H1 (cell line): ENCODE measurements at regions not wholly inside any gene's neighbourhood (a gene's known extent, or its start where the extent isn't known, plus 50 kb on each side); places are given as distances from the start of the nearest gene placed in this dataset.

Source experiments
- ATF3 ChIP-seq: IDR thresholded peaks from 2 replicates; pipeline ENCODE4 v1.6.1; 2011; ENCODE audit warnings: low read depth, mild to moderate bottlenecking, low read length; ENCODE audit not compliant: insufficient read depth
- BACH1 ChIP-seq: IDR thresholded peaks from 2 replicates; pipeline ENCODE4 v1.6.1; 2012; ENCODE audit warnings: low read length, improper control_type of control experiment
- CEBPB ChIP-seq: IDR thresholded peaks from 2 replicates; pipeline ENCODE4 v1.6.1; 2012; ENCODE audit warnings: low read depth, low read length
- CTCF ChIP-seq, 3 experiments: IDR thresholded peaks; 1 replicate in 2 of 3; 2 replicates in 1 of 3; pipeline versions ENCODE4 v1.5.1 to v1.6.1; 2011; ENCODE audit warnings: low read length in 3 of 3, mild to moderate bottlenecking in 3 of 3, inconsistent platforms in 2 of 3, low read depth in 1 of 3, moderate library complexity in 1 of 3; ENCODE audit not compliant: insufficient read depth in 1 of 3; ENCODE audit errors: control extremely low read depth in 1 of 3
- JUND ChIP-seq: IDR thresholded peaks from 2 replicates; pipeline ENCODE4 v1.6.1; 2011; ENCODE audit warnings: mild to moderate bottlenecking, improper control_type of control experiment, low read length
- RFX5 ChIP-seq: IDR thresholded peaks from 2 replicates; pipeline ENCODE4 v1.6.1; 2011; ENCODE audit warnings: low read depth, low read length, improper control_type of control experiment, borderline replicate concordance
- RXRA ChIP-seq: IDR thresholded peaks from 2 replicates; pipeline ENCODE4 v1.6.1; 2011; ENCODE audit warnings: low read depth, mild to moderate bottlenecking, low read length, moderate library complexity; ENCODE audit not compliant: insufficient read depth
- SRF ChIP-seq: IDR thresholded peaks from 2 replicates; pipeline ENCODE4 v1.6.1; 2011; ENCODE audit warnings: mild to moderate bottlenecking, low read depth, low read length, moderate library complexity
- TEAD4 ChIP-seq: IDR thresholded peaks from 2 replicates; pipeline ENCODE4 v1.6.1; 2012; ENCODE audit warnings: low read depth, low read length, inconsistent platforms, mixed read lengths
- TF ChIP-seq, protein P1 (sequence below): fragments of 300-600 bp; sonication (generic); IDR thresholded peaks from 2 replicates; pipeline ENCODE4 v1.7.1; 2012; ENCODE audit warnings: low read length, moderate library complexity, mild to moderate bottlenecking, inconsistent platforms; ENCODE audit not compliant: insufficient replicate concordance

DNA sequence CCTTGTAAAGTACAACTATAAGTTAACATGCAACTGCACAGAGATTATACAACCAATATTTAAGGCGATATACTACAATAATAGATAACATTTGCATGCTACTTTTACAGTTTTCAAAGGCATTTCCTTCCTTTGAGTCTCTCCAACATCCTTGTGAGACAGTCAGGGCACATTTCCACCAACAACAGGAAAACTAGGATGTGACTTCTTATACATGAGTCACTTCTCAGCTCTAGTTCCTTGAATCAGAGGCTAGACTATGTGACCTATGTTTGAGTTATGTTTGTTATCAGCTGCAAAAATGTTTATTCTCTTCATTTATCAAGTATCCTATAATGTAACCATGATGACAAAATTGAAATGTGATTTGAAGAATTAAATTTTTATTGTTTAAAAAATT lies 51.7 kb upstream of the TFAP2D start (continued):
- TF ChIP-seq, protein P1, sequence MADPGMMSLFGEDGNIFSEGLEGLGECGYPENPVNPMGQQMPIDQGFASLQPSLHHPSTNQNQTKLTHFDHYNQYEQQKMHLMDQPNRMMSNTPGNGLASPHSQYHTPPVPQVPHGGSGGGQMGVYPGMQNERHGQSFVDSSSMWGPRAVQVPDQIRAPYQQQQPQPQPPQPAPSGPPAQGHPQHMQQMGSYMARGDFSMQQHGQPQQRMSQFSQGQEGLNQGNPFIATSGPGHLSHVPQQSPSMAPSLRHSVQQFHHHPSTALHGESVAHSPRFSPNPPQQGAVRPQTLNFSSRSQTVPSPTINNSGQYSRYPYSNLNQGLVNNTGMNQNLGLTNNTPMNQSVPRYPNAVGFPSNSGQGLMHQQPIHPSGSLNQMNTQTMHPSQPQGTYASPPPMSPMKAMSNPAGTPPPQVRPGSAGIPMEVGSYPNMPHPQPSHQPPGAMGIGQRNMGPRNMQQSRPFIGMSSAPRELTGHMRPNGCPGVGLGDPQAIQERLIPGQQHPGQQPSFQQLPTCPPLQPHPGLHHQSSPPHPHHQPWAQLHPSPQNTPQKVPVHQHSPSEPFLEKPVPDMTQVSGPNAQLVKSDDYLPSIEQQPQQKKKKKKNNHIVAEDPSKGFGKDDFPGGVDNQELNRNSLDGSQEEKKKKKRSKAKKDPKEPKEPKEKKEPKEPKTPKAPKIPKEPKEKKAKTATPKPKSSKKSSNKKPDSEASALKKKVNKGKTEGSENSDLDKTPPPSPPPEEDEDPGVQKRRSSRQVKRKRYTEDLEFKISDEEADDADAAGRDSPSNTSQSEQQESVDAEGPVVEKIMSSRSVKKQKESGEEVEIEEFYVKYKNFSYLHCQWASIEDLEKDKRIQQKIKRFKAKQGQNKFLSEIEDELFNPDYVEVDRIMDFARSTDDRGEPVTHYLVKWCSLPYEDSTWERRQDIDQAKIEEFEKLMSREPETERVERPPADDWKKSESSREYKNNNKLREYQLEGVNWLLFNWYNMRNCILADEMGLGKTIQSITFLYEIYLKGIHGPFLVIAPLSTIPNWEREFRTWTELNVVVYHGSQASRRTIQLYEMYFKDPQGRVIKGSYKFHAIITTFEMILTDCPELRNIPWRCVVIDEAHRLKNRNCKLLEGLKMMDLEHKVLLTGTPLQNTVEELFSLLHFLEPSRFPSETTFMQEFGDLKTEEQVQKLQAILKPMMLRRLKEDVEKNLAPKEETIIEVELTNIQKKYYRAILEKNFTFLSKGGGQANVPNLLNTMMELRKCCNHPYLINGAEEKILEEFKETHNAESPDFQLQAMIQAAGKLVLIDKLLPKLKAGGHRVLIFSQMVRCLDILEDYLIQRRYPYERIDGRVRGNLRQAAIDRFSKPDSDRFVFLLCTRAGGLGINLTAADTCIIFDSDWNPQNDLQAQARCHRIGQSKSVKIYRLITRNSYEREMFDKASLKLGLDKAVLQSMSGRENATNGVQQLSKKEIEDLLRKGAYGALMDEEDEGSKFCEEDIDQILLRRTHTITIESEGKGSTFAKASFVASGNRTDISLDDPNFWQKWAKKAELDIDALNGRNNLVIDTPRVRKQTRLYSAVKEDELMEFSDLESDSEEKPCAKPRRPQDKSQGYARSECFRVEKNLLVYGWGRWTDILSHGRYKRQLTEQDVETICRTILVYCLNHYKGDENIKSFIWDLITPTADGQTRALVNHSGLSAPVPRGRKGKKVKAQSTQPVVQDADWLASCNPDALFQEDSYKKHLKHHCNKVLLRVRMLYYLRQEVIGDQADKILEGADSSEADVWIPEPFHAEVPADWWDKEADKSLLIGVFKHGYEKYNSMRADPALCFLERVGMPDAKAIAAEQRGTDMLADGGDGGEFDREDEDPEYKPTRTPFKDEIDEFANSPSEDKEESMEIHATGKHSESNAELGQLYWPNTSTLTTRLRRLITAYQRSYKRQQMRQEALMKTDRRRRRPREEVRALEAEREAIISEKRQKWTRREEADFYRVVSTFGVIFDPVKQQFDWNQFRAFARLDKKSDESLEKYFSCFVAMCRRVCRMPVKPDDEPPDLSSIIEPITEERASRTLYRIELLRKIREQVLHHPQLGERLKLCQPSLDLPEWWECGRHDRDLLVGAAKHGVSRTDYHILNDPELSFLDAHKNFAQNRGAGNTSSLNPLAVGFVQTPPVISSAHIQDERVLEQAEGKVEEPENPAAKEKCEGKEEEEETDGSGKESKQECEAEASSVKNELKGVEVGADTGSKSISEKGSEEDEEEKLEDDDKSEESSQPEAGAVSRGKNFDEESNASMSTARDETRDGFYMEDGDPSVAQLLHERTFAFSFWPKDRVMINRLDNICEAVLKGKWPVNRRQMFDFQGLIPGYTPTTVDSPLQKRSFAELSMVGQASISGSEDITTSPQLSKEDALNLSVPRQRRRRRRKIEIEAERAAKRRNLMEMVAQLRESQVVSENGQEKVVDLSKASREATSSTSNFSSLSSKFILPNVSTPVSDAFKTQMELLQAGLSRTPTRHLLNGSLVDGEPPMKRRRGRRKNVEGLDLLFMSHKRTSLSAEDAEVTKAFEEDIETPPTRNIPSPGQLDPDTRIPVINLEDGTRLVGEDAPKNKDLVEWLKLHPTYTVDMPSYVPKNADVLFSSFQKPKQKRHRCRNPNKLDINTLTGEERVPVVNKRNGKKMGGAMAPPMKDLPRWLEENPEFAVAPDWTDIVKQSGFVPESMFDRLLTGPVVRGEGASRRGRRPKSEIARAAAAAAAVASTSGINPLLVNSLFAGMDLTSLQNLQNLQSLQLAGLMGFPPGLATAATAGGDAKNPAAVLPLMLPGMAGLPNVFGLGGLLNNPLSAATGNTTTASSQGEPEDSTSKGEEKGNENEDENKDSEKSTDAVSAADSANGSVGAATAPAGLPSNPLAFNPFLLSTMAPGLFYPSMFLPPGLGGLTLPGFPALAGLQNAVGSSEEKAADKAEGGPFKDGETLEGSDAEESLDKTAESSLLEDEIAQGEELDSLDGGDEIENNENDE: no peak
- TF ChIP-seq JUND (no peak), RFX5 (no peak), RXRA (no peak), BACH1 (no peak), ATF3 (no peak), CTCF (IDR thresholded peaks at IDR 0.05; ENCODE audit: control extremely low read depth in 1 of 3, insufficient read depth in 1 of 3, low read depth in 1 of 3, low read length in 3 of 3) (no peak), TEAD4 (no peak), SRF (no peak), CEBPB (no peak)
